SH-SY5Y (cell line): ENCODE measurements at regions not wholly inside any gene's neighbourhood (a gene's known extent, or its start where the extent isn't known, plus 50 kb on each side); places are given as distances from the start of the nearest gene placed in this dataset.

Source experiments
- GATA2 ChIP-seq: IDR thresholded peaks from 2 replicates; pipeline ENCODE4 v1.6.1; 2011; ENCODE audit warnings: mild to moderate bottlenecking, low read depth, low read length
- GATA3 ChIP-seq: IDR thresholded peaks from 2 replicates; pipeline ENCODE4 v1.6.1; 2011; ENCODE audit warnings: low read depth, mild to moderate bottlenecking, low read length, moderate library complexity

GRCh38 chrX:9362363-9362928 lies 102.4 kb upstream of the TBL1X start:
- TF ChIP-seq GATA3 = no peak
- no peak for TF ChIP-seq GATA2

GRCh38 chrX:9367421-9367820 lies 97.4 kb upstream of the TBL1X start:
- no peak for TF ChIP-seq GATA3
- no peak for TF ChIP-seq GATA2

DNA sequence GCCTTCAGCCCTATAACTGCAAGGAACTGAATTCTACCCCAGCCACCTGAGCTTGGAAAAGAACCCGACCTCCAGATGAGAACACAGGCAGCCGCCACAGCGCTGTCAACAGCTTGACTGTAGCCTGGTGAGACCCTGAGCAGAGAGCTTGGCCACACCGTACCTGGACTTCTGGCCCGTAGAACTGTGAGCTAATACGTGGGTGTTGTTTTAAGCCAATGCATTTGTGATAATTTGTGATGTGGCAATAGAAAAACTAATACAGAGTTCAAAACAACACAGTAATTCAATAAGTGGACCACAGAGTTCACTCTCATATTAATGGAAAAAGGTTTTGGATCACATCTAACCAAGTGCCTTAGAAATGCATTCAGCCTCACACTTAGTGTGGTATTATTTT lies 96.6 kb upstream of the TBL1X start:
- TF ChIP-seq GATA2 (no peak), GATA3 (no peak)

DNA sequence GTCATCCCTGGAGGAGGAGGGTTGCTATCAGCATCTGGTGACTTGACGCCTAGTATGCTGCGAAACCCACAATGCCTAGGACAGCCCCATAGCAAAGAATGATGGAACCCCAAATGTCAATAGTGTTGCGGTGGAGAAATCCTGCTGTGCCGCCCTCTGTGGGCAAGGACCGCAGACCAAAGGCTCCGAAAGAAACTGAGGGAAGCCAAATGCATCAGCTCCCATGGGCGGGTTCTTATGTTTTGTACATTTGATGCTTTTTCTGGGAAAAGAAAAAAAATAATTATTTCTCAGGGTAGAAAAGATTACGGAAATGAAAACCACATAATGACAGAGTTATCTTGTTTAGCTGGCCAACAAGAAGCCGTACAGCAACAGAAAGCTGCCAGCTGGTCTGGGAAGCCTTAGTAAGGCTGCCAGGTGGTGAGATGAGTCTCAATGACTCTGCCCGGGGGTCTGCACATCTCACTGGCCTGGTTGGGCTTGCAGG lies 95.0 kb upstream of the TBL1X start:
- TF ChIP-seq GATA3 = no peak
- TF ChIP-seq GATA2 = no peak

DNA sequence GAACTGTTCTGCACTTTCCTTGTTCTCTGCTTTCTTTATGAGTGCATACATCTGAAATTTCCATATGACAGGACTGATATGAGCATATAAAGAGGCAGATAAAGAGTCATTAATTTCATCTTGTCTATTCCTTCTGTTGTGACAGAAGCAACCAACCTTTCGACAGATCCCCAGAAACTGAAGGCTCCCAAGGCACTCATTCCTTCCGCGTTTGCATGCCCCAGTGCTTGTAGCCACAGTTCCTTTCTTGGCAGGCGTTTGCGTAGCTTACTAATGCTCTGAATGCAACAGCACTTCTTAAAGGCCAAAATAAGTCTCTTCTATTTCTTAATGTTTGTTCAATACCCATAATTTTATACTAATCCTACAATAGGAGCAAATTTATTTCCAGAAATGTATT lies 94.0 kb upstream of the TBL1X start:
- TF ChIP-seq GATA3 (no peak), GATA2 (no peak)

DNA sequence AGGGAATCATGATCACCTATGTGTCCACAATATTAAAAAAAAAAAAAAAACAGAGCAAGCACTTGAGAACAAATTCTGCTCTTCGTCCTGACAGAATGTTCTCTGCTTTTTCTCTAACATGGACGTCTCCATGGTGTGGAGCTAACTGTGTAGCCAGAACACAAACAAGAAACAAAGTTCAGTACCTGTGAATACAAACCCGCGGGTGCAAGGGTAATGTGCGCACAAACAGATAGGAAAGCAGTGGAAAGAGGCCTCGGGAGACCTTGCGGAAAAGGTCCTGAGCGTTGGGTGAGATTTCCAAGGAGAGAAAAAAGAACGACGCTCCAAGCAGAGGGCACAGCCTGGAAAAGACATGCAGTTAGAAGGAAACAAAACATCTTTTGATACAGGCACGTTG lies 92.0 kb upstream of the TBL1X start:
- TF ChIP-seq GATA2 (no peak), GATA3 (no peak)

DNA sequence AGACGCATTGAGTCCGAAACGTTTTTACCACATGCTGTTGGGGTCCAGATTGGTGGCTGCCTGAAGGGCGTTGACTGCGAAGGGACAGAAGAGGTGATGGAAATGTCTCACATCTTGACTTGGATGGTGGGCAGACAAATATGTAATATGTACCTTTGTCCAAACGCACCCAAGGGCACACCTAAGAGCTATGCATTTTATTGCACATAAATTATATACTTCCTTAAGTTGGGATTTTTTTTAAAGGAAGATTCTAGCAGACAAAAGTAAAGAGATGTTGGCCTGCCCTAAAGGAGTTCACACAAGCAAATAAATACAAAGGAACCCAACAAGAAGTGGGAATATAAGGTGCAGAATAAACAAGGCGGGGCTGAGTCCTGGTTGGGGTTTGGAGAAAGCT lies 91.1 kb upstream of the TBL1X start:
- TF ChIP-seq GATA3 (no peak), GATA2 (no peak)

- TF ChIP-seq GATA3 (no peak), GATA2 (no peak)
Observed at GRCh38 chrX:9374555-9374954, 90.3 kb upstream of the TBL1X start.

GRCh38 chrX:9376111-9376510 lies 88.7 kb upstream of the TBL1X start:
- TF ChIP-seq GATA2 = no peak
- no peak for TF ChIP-seq GATA3

DNA sequence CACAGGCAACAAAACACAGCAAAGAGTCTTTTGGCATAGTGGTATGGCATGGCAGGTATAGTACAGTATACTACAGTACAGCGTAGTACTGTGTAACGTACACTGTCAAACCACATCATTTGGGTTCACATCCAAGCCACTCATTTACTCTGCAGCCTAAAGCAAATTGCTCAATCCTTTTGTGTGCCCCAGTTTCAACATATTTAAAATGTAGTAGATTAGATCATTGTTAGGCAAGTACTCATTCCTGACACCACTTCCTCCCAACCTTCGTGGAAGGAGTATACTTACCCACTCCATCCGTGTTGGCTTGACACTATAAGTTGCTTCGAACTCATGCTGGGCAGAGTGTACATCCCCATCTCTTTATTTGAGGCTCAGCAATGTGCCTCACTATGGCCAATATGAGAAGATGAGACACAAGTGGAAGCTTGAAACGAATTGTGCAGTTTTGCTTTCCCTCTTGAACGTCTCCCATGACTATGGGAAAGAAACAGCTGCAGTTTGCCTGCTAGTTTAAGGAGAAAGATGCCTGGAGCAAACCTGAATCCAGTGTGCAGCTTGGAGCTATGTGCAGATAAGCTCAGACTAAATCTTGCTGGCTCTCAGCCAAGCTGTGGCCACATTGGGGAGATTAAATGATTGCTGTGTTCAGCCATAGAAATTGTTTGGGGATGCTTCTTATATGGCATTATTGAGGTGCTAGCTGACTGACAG lies 85.7 kb upstream of the TBL1X start:
- no peak for TF ChIP-seq GATA3
- TF ChIP-seq GATA2 = no peak

DNA sequence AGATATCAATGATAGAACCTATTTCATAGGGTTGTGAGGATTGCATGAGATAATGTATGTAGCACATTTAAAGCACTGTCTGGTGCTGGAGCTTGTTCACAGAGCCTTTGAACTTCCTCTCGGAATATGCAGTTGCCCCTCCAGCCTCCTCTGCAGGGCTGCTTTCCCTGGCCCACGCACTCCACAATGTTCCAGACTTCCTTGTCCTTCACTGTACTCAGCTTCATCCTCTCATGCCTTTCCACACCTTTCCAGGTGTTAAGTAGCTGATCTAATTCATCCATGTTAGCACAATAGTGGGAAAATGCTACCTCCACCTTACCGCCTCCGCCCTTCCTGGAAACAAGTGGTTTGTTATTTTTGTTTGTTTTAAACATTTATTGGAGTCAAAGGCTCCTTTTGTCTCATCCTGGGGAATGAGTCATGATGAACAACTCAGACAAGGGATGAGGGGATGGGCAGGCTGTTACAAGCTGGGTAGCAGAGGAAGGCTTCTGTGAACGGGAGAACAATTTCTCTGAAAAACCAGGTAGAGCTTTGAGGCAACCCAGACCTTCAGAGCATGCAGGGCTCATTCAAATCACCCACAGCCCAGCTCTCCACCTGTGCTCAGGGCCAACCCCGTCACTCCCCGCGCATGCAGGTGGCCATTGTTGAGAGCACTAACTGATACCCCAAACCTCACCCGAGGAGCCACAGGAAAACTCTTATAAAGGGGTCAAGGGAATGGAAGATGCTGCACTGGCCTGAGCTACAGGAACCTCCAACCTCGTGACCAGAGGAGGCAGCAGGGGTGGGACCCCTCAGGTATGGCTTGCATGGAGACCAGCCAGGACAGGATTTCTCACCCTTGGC lies 84.9 kb upstream of the TBL1X start:
- TF ChIP-seq GATA2 (no peak), GATA3 (no peak)

DNA sequence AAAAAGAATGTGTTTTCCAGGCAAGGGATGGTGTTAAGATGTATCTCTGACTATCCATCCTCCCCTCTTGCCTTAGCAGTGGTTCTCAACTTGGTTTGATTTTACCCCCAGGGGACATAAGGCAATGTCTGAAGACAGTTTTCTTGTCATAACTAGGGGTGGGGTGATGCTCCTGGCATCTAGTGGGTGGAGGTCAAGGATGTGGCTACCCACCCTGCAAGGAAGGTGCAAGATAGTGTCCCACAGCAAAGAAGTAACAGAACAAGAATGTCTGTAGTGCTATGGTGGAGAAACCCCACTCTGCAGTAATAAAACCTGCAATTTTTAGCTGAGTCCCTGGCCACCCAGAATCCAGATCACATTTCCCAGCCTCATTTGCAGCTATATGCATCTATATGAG lies 81.2 kb upstream of the TBL1X start:
- TF ChIP-seq GATA2 (no peak), GATA3 (no peak)

- TF ChIP-seq GATA2 = no peak
- no peak for TF ChIP-seq GATA3
Observed at GRCh38 chrX:9388450-9388849, 76.4 kb upstream of the TBL1X start.

DNA sequence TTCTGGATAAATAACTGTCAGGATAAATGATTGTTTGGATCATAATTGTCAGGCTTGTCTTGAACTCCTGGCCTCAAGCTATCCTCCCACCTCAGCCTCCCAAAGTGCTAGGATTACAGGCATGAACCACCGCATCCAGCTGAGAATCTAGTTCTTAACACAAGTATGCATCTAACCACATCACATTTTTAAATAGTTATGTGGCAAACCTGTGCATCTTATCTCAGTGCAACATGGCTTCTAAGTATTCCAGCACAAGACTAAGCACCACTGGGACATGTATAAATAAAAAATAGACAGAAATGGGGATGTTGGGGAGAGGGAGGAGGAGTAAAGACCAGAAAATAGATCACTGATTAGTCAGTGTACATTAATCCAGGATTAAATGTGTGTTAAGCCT lies 74.7 kb upstream of the TBL1X start:
- TF ChIP-seq GATA2 (no peak), GATA3 (no peak)
